Left lung (tissue), 4 donors: ENCODE measurements at regions not wholly inside any gene's neighbourhood (a gene's known extent, or its start where the extent isn't known, plus 50 kb on each side); places are given as distances from the start of the nearest gene placed in this dataset.

Source experiments
- ATAC-seq: fragments of 200-7000 bp; cut with Tn5 transposase; one replicate; pipeline ENCODE4 v1.9.1; 2020; ENCODE audit warnings: moderate library complexity
- DNase-seq, 4 donors: peaks; one replicate each; pipeline ENCODE4 v3.0.0-alpha.2; 2013 to 2020
- H3K27ac ChIP-seq, 2 donors: fragments of 200-600 bp; sonication (generic) in 1 of 2; one replicate each; pipeline versions ENCODE4 v1.5.0 to v1.8.0; 2020 to 2021
- H3K27me3 ChIP-seq, 2 donors: fragments of 200-600 bp; sonication (generic) in 1 of 2; one replicate each; pipeline versions ENCODE4 v1.5.0 to v1.8.0; 2020 to 2021
- H3K36me3 ChIP-seq, 2 donors: fragments of 200-600 bp; sonication (generic) in 1 of 2; one replicate each; pipeline versions ENCODE4 v1.5.0 to v1.8.0; 2020 to 2021
- H3K4me1 ChIP-seq, 2 donors: fragments of 200-600 bp; one replicate each; pipeline ENCODE4 v1.8.0; 2021
- H3K4me3 ChIP-seq, 2 donors: fragments of 200-600 bp; sonication (generic) in 1 of 2; one replicate each; pipeline versions ENCODE4 v1.5.0 to v1.8.0; 2020 to 2021; ENCODE audit warnings: mild to moderate bottlenecking in 1 of 2
- H3K9me3 ChIP-seq, 2 donors: fragments of 200-600 bp; sonication (generic) in 1 of 2; one replicate each; pipeline versions ENCODE4 v1.5.0 to v1.8.0; 2020 to 2021
- CTCF ChIP-seq, 2 donors: fragments of 200-600 bp; sonication (generic) in 1 of 2; IDR thresholded peaks; one replicate each; pipeline versions ENCODE4 v1.5.0 to v1.8.0; 2021; ENCODE audit warnings: antibody characterized with exemption in 2 of 2
- intact Hi-C, 2 donors: fragments of 100-400 bp; cut with DNase I; formaldehyde crosslinking; loops; one replicate each; pipeline versions ENCODE4 v1.11.2 to v1.14.2; 2022
- donor health status: DM: no; HTN: yes; CAD: no.
- donor health status: DM: no; HTN: no; CAD: no.

- intact Hi-C loops, result no loop called here
- no peak for TF ChIP-seq CTCF (IDR thresholded peaks at IDR 0.05)
- Histone ChIP-seq H3K4me3 (no peak overlapping the region), H3K27ac (peak overlapping the region in 1 of 2 donors; percentile 14), H3K27me3 (no peaks in the 10 kb centered on the region), H3K9me3 (no peaks in the 10 kb centered on the region), H3K36me3 (no peaks in the 10 kb centered on the region), H3K4me1 (peaks cover 0 to 7% of the 10 kb centered on the region in 2 donors)
- DNase-seq, result no peak
- ATAC-seq, result no peak
These were observed 220.8 kb downstream of the PLK2 start for GRCh38 chr5:58239045-58239444.

- Histone ChIP-seq H3K9me3 (no peaks in the 10 kb centered on the region), H3K4me1 (peaks cover 0 to 7% of the 10 kb centered on the region in 2 donors), H3K27ac (no peak overlapping the region), H3K36me3 (no peaks in the 10 kb centered on the region), H3K27me3 (no peaks in the 10 kb centered on the region), H3K4me3 (no peak overlapping the region)
- ATAC-seq, result no peak
- intact Hi-C loops, result no loop called here
- DNase-seq, result no peak
- TF ChIP-seq CTCF (IDR thresholded peaks at IDR 0.05), result no peak
These were observed 223.4 kb downstream of the PLK2 start for GRCh38 chr5:58236498-58236897.

GRCh38 chr5:58235299-58235698 is 224.6 kb downstream of the PLK2 start:
- Histone ChIP-seq H3K36me3 (no peaks in the 10 kb centered on the region), H3K9me3 (no peaks in the 10 kb centered on the region), H3K27me3 (no peaks in the 10 kb centered on the region), H3K4me1 (peaks cover 0 to 7% of the 10 kb centered on the region in 2 donors), H3K4me3 (no peak overlapping the region), H3K27ac (no peak overlapping the region)
- intact Hi-C loops, result no loop called here
- ATAC-seq (peak; percentile 96), DNase-seq (peak in 1 of 4 donors; percentile 57)
- no peak for TF ChIP-seq CTCF (IDR thresholded peaks at IDR 0.05)

GRCh38 chr5:58232130-58232529 is 227.8 kb downstream of the PLK2 start:
- ATAC-seq (no peak), DNase-seq (no peak)
- H3K4me1 ChIP-seq, result no peaks in the 10 kb centered on the region
- H3K27ac ChIP-seq, result no peak overlapping the region
- no peaks in the 10 kb centered on the region for H3K27me3 ChIP-seq
- H3K4me3 ChIP-seq, result no peak overlapping the region
- intact Hi-C loops, result no loop called here
- H3K9me3 ChIP-seq, result no peaks in the 10 kb centered on the region
- TF ChIP-seq CTCF (IDR thresholded peaks at IDR 0.05), result no peak
- no peaks in the 10 kb centered on the region for H3K36me3 ChIP-seq

- no peak overlapping the region for H3K27ac ChIP-seq
- DNase-seq, result no peak
- H3K4me1 ChIP-seq, result no peaks in the 10 kb centered on the region
- H3K9me3 ChIP-seq, result no peaks in the 10 kb centered on the region
- intact Hi-C loops, result no loop called here
- TF ChIP-seq CTCF (IDR thresholded peaks at IDR 0.05), result no peak
- H3K27me3 ChIP-seq, result no peaks in the 10 kb centered on the region
- no peaks in the 10 kb centered on the region for H3K36me3 ChIP-seq
- ATAC-seq, result no peak
- no peak overlapping the region for H3K4me3 ChIP-seq
These were observed 228.8 kb downstream of the PLK2 start for GRCh38 chr5:58231041-58231440.
